Fibroblast of pulmonary artery (primary cell): ENCODE measurements at regions not wholly inside any gene's neighbourhood (a gene's known extent, or its start where the extent isn't known, plus 50 kb on each side); places are given as distances from the start of the nearest gene placed in this dataset.

Experiments
- DNase-seq: peaks from one replicate; pipeline ENCODE4 v3.0.0-alpha.2; 2010; ENCODE audit warnings: low read depth
- H3K4me3 ChIP-seq: replicated peaks from 2 replicates; pipeline ENCODE4 v1.5.1; 2011; ENCODE audit warnings: low read depth, mild to moderate bottlenecking, control low read depth, low read length, moderate library complexity
- CTCF ChIP-seq: IDR thresholded peaks from 2 replicates; pipeline ENCODE4 v1.5.1; 2011; ENCODE audit warnings: mild to moderate bottlenecking, control low read depth, low read length, inconsistent platforms; ENCODE audit errors: missing control alignments

- H3K4me3 ChIP-seq = no peak overlapping the region
- no peak for TF ChIP-seq CTCF
- DNase-seq = no peak
Observed at GRCh38 chr22:49199224-49199623, 628.4 kb downstream of the BRD1 start.

GRCh38 chr22:49198705-49199084 is 629.0 kb downstream of the BRD1 start:
- TF ChIP-seq CTCF = no peak
- no peak overlapping the region for H3K4me3 ChIP-seq
- no peak for DNase-seq

- DNase-seq = no peak
- H3K4me3 ChIP-seq = no peak overlapping the region
- no peak for TF ChIP-seq CTCF
Observed at GRCh38 chr22:49197986-49198704, 629.5 kb downstream of the BRD1 start.

GRCh38 chr22:49197505-49197904 is 630.2 kb downstream of the BRD1 start:
- no peak for TF ChIP-seq CTCF
- H3K4me3 ChIP-seq = no peak overlapping the region
- no peak for DNase-seq

GRCh38 chr22:49196046-49196511 is 631.6 kb downstream of the BRD1 start:
- no peak for TF ChIP-seq CTCF
- DNase-seq = no peak
- no peak overlapping the region for H3K4me3 ChIP-seq

- no peak for TF ChIP-seq CTCF
- no peak for DNase-seq
- H3K4me3 ChIP-seq = no peak overlapping the region
Observed at GRCh38 chr22:49195636-49196035, 632.0 kb downstream of the BRD1 start.

- DNase-seq = no peak
- no peak overlapping the region for H3K4me3 ChIP-seq
- TF ChIP-seq CTCF = no peak
Observed at GRCh38 chr22:49193901-49194465, 633.7 kb downstream of the BRD1 start.
